HCT116 (cell line): ENCODE measurements at regions not wholly inside any gene's neighbourhood (a gene's known extent, or its start where the extent isn't known, plus 50 kb on each side); places are given as distances from the start of the nearest gene placed in this dataset.

Experiments
- ATAC-seq: fragments of 200-7000 bp; cut with Tn5 transposase; 2 replicates; pipeline ENCODE4 v1.9.1; 2020; ENCODE audit warnings: mild to moderate bottlenecking, moderate library complexity
- BruUV-seq: library from RNA; stranded (reverse); fragments of 400-500 nt; replicated peaks from 2 replicates; lab custom pipeline; 2021; lab: Mats Ljungman, UMichigan
- CTCF ChIA-PET: fragments of 300-600 bp; sonication (Branson Sonifier 250); formaldehyde crosslinking; loops from one replicate; lab custom pipeline; 2021; ENCODE audit warnings: antibody characterized with exemption; lab: Charles Lee
- POLR2A ChIA-PET: fragments of 300-600, 350-600 bp; sonication (Branson Sonifier 250); formaldehyde crosslinking; loops from one replicate; lab custom pipeline; 2021; ENCODE audit warnings: antibody characterized with exemption; lab: Charles Lee
- RAD21 ChIA-PET, 2 experiments: fragments of 300-600 bp; sonication (Branson Sonifier 250); formaldehyde crosslinking; loops; one replicate each; lab custom pipeline; 2023; ENCODE audit warnings: low total read pairs in 2 of 2; ENCODE audit not compliant: uncharacterized antibody in 2 of 2, unreplicated experiment in 2 of 2, low non-redundant PET in 1 of 2; lab: Charles Lee
- DNase-seq: peaks from one replicate; pipeline ENCODE4 v3.0.0-alpha.2; 2010; ENCODE audit warnings: low read depth, low spot score
- H2AFZ ChIP-seq: fragments of 200-600 bp; shearing (Covaris generic), sonication (generic); 2 replicates; pipeline ENCODE4 v1.6.1; 2017; ENCODE audit warnings: low read depth, mixed run types, mixed read lengths, antibody characterized with exemption, low read length; ENCODE audit not compliant: poor library complexity, severe bottlenecking
- H3K27ac ChIP-seq: 2 replicates; pipeline ENCODE4 v1.5.1; 2012; ENCODE audit warnings: low read depth, low read length
- H3K27me3 ChIP-seq: fragments of 200-600 bp; sonication (generic); 2 replicates; pipeline ENCODE4 v1.6.1; 2016; ENCODE audit warnings: mixed run types, low read length, mixed read lengths; ENCODE audit not compliant: insufficient read depth
- H3K36me3 ChIP-seq, 2 experiments: fragments of 200-500 bp in 1 of 2; fragments of 200-600 bp in 1 of 2; sonication (Bioruptor generic) in 1 of 2; sonication (generic) in 1 of 2; 2 replicates each; pipeline versions ENCODE4 v1.5.1 to v1.6.1; 2014 to 2016; ENCODE audit warnings: low read length in 2 of 2, inconsistent platforms in 1 of 2, mixed read lengths in 1 of 2, mixed run types in 1 of 2; ENCODE audit not compliant: insufficient read depth in 2 of 2, control insufficient read depth in 1 of 2
- H3K4me1 ChIP-seq, 2 experiments: fragments of 200-600 bp in 1 of 2; sonication (generic) in 1 of 2; 2 replicates each; pipeline versions ENCODE4 v1.5.1 to v1.6.1; 2012 to 2017; ENCODE audit warnings: low read length in 2 of 2, inconsistent platforms in 1 of 2, mild to moderate bottlenecking in 1 of 2, mixed read lengths in 1 of 2, mixed run types in 1 of 2, moderate library complexity in 1 of 2; ENCODE audit not compliant: insufficient read depth in 2 of 2, control insufficient read depth in 1 of 2
- H3K4me2 ChIP-seq: fragments of 200-600 bp; sonication (generic); 2 replicates; pipeline ENCODE4 v1.6.1; 2017; ENCODE audit warnings: mixed run types, low read length, mixed read lengths
- H3K4me3 ChIP-seq, 2 experiments: fragments of 200-600 bp in 1 of 2; sonication (generic) in 1 of 2; replicated peaks in 1 of 2; 2 replicates each; pipeline ENCODE4 v1.5.1; 2011 to 2016; ENCODE audit warnings: low read length in 2 of 2, control low read depth in 1 of 2, low read depth in 1 of 2, mild to moderate bottlenecking in 1 of 2, mixed read lengths in 1 of 2, mixed run types in 1 of 2
- H3K79me2 ChIP-seq: fragments of 200-600 bp; sonication (generic); 2 replicates; pipeline ENCODE4 v1.6.1; 2017; ENCODE audit warnings: mild to moderate bottlenecking, mixed run types, low read length, moderate library complexity, mixed read lengths; ENCODE audit not compliant: insufficient read depth
- H3K9ac ChIP-seq: fragments of 200-600 bp; sonication (generic); 2 replicates; pipeline ENCODE4 v1.6.1; 2016; ENCODE audit warnings: low read length, mixed read lengths
- H3K9me2 ChIP-seq: fragments of 200-600 bp; sonication (generic), shearing (Covaris generic); 2 replicates; pipeline ENCODE4 v1.6.1; 2017; ENCODE audit warnings: mixed run types, mild to moderate bottlenecking, moderate library complexity; ENCODE audit not compliant: insufficient read depth
- H3K9me3 ChIP-seq, 2 experiments: fragments of 200-500 bp in 1 of 2; fragments of 200-600 bp in 1 of 2; sonication (Bioruptor generic) in 1 of 2; sonication (generic) in 1 of 2; 2 replicates each; pipeline ENCODE4 v1.6.1; 2014 to 2017; ENCODE audit warnings: low read length in 2 of 2, mixed read lengths in 2 of 2, inconsistent platforms in 1 of 2, low read depth in 1 of 2, mild to moderate bottlenecking in 1 of 2, mixed run types in 1 of 2, moderate library complexity in 1 of 2; ENCODE audit not compliant: control insufficient read depth in 1 of 2, insufficient read depth in 1 of 2
- H4K20me1 ChIP-seq: fragments of 200-600 bp; sonication (generic), shearing (Covaris generic); 2 replicates; pipeline ENCODE4 v1.6.1; 2017; ENCODE audit warnings: mixed run types, mild to moderate bottlenecking, moderate library complexity; ENCODE audit not compliant: insufficient read depth
- CBX3 ChIP-seq: IDR thresholded peaks from 2 replicates; pipeline ENCODE4 v1.6.1; 2012; ENCODE audit warnings: low read depth
- CEBPB ChIP-seq: IDR thresholded peaks from 2 replicates; pipeline ENCODE4 v1.6.1; 2012; ENCODE audit warnings: low read depth
- FOSL1 ChIP-seq: IDR thresholded peaks from 2 replicates; pipeline ENCODE4 v1.6.1; 2012; ENCODE audit warnings: low read depth
- SIN3A ChIP-seq: IDR thresholded peaks from 2 replicates; pipeline ENCODE4 v1.6.1; 2012; ENCODE audit warnings: low read depth
- YY1 ChIP-seq: IDR thresholded peaks from 2 replicates; pipeline ENCODE4 v1.6.1; 2011; ENCODE audit warnings: low read length, low read depth, moderate library complexity, mild to moderate bottlenecking; ENCODE audit not compliant: insufficient replicate concordance; ENCODE audit errors: extremely low read depth
- ZBTB33 ChIP-seq: IDR thresholded peaks from 2 replicates; pipeline ENCODE4 v1.6.1; 2011; ENCODE audit warnings: mild to moderate bottlenecking, low read length, moderate library complexity; ENCODE audit not compliant: insufficient replicate concordance; ENCODE audit errors: extremely low read depth
- ZNF274 ChIP-seq: fragments of 200-500 bp; sonication (Bioruptor generic); IDR thresholded peaks from 2 replicates; pipeline ENCODE4 v1.6.1; 2014; ENCODE audit warnings: mild to moderate bottlenecking, low read depth, low read length, inconsistent platforms
- intact Hi-C: fragments of 100-400 bp; cut with micrococcal nuclease; formaldehyde crosslinking; loops from 2 replicates; pipeline ENCODE4 v1.10.0; 2022
- TF ChIP-seq, protein P1 (sequence below): IDR thresholded peaks from 2 replicates; pipeline ENCODE4 v1.6.1; 2012; ENCODE audit warnings: low read depth

- Histone ChIP-seq H3K9ac (no peak overlapping the region), H3K79me2 (no peaks in the 10 kb centered on the region), H4K20me1 (no peaks in the 10 kb centered on the region), H3K4me1 (no peaks in the 10 kb centered on the region), H2AFZ (no peak overlapping the region), H3K36me3 (no peaks in the 10 kb centered on the region), H3K4me3 (no peak overlapping the region), H3K4me2 (no peak overlapping the region), H3K27ac (no peak overlapping the region), H3K27me3 (no peaks in the 10 kb centered on the region), H3K9me2 (no peaks in the 10 kb centered on the region), H3K9me3 (no peaks in the 10 kb centered on the region)
- no TSS peak for BruUV-seq
- TF ChIP-seq FOSL1 (no peak), YY1 (no peak), SIN3A (no peak), CBX3 (no peak)
- TF ChIP-seq, protein P1, sequence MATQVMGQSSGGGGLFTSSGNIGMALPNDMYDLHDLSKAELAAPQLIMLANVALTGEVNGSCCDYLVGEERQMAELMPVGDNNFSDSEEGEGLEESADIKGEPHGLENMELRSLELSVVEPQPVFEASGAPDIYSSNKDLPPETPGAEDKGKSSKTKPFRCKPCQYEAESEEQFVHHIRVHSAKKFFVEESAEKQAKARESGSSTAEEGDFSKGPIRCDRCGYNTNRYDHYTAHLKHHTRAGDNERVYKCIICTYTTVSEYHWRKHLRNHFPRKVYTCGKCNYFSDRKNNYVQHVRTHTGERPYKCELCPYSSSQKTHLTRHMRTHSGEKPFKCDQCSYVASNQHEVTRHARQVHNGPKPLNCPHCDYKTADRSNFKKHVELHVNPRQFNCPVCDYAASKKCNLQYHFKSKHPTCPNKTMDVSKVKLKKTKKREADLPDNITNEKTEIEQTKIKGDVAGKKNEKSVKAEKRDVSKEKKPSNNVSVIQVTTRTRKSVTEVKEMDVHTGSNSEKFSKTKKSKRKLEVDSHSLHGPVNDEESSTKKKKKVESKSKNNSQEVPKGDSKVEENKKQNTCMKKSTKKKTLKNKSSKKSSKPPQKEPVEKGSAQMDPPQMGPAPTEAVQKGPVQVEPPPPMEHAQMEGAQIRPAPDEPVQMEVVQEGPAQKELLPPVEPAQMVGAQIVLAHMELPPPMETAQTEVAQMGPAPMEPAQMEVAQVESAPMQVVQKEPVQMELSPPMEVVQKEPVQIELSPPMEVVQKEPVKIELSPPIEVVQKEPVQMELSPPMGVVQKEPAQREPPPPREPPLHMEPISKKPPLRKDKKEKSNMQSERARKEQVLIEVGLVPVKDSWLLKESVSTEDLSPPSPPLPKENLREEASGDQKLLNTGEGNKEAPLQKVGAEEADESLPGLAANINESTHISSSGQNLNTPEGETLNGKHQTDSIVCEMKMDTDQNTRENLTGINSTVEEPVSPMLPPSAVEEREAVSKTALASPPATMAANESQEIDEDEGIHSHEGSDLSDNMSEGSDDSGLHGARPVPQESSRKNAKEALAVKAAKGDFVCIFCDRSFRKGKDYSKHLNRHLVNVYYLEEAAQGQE = no peak
- RAD21 ChIA-PET = no interaction called here
- POLR2A ChIA-PET = no interaction called here
- DNase-seq (no peak), ATAC-seq (no peak)
- intact Hi-C loops = no loop called here
- CTCF ChIA-PET = no interaction called here
Observed at GRCh38 chr10:33749067-33749735, 414.7 kb upstream of the NRP1 start.

DNA sequence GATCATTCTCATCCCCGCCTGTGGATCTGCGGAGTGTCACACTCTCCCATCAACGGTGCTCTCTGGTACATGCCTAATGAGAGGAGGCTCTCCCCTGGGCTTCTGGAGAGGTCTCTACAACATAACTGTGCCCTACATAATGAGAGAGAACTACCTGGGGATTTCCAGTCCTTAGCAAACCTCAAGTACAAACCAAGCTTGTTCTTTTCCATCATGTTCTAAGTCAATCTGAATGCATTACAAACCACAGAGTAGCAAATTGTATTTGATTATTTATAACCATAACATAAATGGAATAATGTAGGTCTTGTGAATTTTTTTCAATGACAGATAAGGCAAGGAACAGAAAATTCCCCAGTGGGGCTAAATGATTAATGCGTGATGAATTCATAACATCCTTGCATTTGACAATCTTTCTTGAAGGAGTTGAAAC lies 412.4 kb upstream of the NRP1 start:
- ATAC-seq (no peak), DNase-seq (no peak)
- no peaks in the 10 kb centered on the region for H3K9me3 ChIP-seq
- H3K27me3 ChIP-seq = no peaks in the 10 kb centered on the region
- no peak overlapping the region for H3K27ac ChIP-seq
- RAD21 ChIA-PET = no interaction called here
- no peaks in the 10 kb centered on the region for H3K36me3 ChIP-seq
- no peak overlapping the region for H3K4me3 ChIP-seq
- H3K4me1 ChIP-seq = no peaks in the 10 kb centered on the region
- H3K4me2 ChIP-seq = no peak overlapping the region
- no peaks in the 10 kb centered on the region for H3K79me2 ChIP-seq
- H4K20me1 ChIP-seq = no peaks in the 10 kb centered on the region
- intact Hi-C loops = no loop called here
- POLR2A ChIA-PET = no interaction called here
- no TSS peak for BruUV-seq
- CTCF ChIA-PET = no interaction called here
- H2AFZ ChIP-seq = no peak overlapping the region
- H3K9ac ChIP-seq = no peak overlapping the region
- no peaks in the 10 kb centered on the region for H3K9me2 ChIP-seq
- TF ChIP-seq CBX3 (no peak), ZBTB33 (no peak), FOSL1 (no peak), CEBPB (no peak), ZNF274 (no peak)
- TF ChIP-seq, protein P1 = no peak
